ENCODE measurements at regions not wholly inside any gene's neighbourhood (a gene's known extent, or its start where the extent isn't known, plus 50 kb on each side); places are given as distances from the start of the nearest gene placed in this dataset.

GRCh38 chr2:114085992-114086391, 196.1 kb downstream of the ACTR3 start:
- intact Hi-C loops (cut with micrococcal nuclease; ENCODE audit: unreplicated experiment): no loop called here
- H3K4me3 Mint-ChIP-seq (ENCODE audit: low read depth, unreplicated experiment): no peak overlapping the region
- H3K36me3 Mint-ChIP-seq (ENCODE audit: insufficient read depth, unreplicated experiment): no peaks in the 10 kb centered on the region
- H3K27me3 Mint-ChIP-seq (ENCODE audit: unreplicated experiment): no peaks in the 10 kb centered on the region
- H3K9me3 Mint-ChIP-seq (ENCODE audit: low read depth, unreplicated experiment): no peaks in the 10 kb centered on the region
- no peak overlapping the region for H3K27ac Mint-ChIP-seq (ENCODE audit: unreplicated experiment)
- TF ChIP-seq CTCF (IDR thresholded peaks at IDR 0.05; ENCODE audit: unreplicated experiment): no peak
- H3K4me1 Mint-ChIP-seq (ENCODE audit: low read depth, unreplicated experiment): no peaks in the 10 kb centered on the region
- BruUV-seq (replicated peaks): no TSS peak
- CTCF ChIA-PET: no interaction called here
- no peak for DNase-seq

- intact Hi-C loops (cut with micrococcal nuclease; ENCODE audit: unreplicated experiment): no loop called here
- no peak for DNase-seq
- Mint-ChIP-seq H3K27me3 (ENCODE audit: unreplicated experiment) (no peaks in the 10 kb centered on the region), H3K4me3 (ENCODE audit: low read depth, unreplicated experiment) (no peak overlapping the region), H3K4me1 (ENCODE audit: low read depth, unreplicated experiment) (no peaks in the 10 kb centered on the region), H3K27ac (ENCODE audit: unreplicated experiment) (no peak overlapping the region), H3K9me3 (ENCODE audit: low read depth, unreplicated experiment) (no peaks in the 10 kb centered on the region), H3K36me3 (ENCODE audit: insufficient read depth, unreplicated experiment) (no peaks in the 10 kb centered on the region)
- CTCF ChIA-PET: interaction anchor here (0.6 kb wide), 1 partner anchor 37 kb away, joined by 3 read pairs; no protein-coding TSS in a partner anchor
- TF ChIP-seq CTCF (IDR thresholded peaks at IDR 0.05; ENCODE audit: unreplicated experiment): no peak
- no TSS peak for BruUV-seq (replicated peaks)
Observed at GRCh38 chr2:114089636-114090319, 199.9 kb downstream of the ACTR3 start.

- Mint-ChIP-seq H3K4me3 (ENCODE audit: low read depth, unreplicated experiment) (no peak overlapping the region), H3K9me3 (ENCODE audit: low read depth, unreplicated experiment) (peaks cover 5% of the 10 kb centered on the region), H3K4me1 (ENCODE audit: low read depth, unreplicated experiment) (no peaks in the 10 kb centered on the region), H3K27ac (ENCODE audit: unreplicated experiment) (no peak overlapping the region), H3K36me3 (ENCODE audit: insufficient read depth, unreplicated experiment) (no peaks in the 10 kb centered on the region), H3K27me3 (ENCODE audit: unreplicated experiment) (no peaks in the 10 kb centered on the region)
- no TSS peak for BruUV-seq (replicated peaks)
- TF ChIP-seq CTCF (IDR thresholded peaks at IDR 0.05; ENCODE audit: unreplicated experiment): no peak
- CTCF ChIA-PET: interaction anchor here (0.7 kb wide), 1 partner anchor 359 kb away, joined by 4 read pairs; no protein-coding TSS in a partner anchor
- no peak for DNase-seq
- intact Hi-C loops (cut with micrococcal nuclease; ENCODE audit: unreplicated experiment): no loop called here
Observed at GRCh38 chr2:114091010-114091409, 201.1 kb downstream of the ACTR3 start.

GRCh38 chr2:114108249-114108648, 218.4 kb downstream of the ACTR3 start:
- no TSS peak for BruUV-seq (replicated peaks)
- no peaks in the 10 kb centered on the region for H3K4me1 Mint-ChIP-seq (ENCODE audit: low read depth, unreplicated experiment)
- no peak overlapping the region for H3K4me3 Mint-ChIP-seq (ENCODE audit: low read depth, unreplicated experiment)
- peaks cover 3% of the 10 kb centered on the region for H3K9me3 Mint-ChIP-seq (ENCODE audit: low read depth, unreplicated experiment)
- TF ChIP-seq CTCF (IDR thresholded peaks at IDR 0.05; ENCODE audit: unreplicated experiment): no peak
- H3K36me3 Mint-ChIP-seq (ENCODE audit: insufficient read depth, unreplicated experiment): no peaks in the 10 kb centered on the region
- CTCF ChIA-PET: no interaction called here
- no peaks in the 10 kb centered on the region for H3K27me3 Mint-ChIP-seq (ENCODE audit: unreplicated experiment)
- no peak overlapping the region for H3K27ac Mint-ChIP-seq (ENCODE audit: unreplicated experiment)
- DNase-seq: no peak
- intact Hi-C loops (cut with micrococcal nuclease; ENCODE audit: unreplicated experiment): no loop called here
